ENCODE measurements at regions not wholly inside any gene's neighbourhood (a gene's known extent, or its start where the extent isn't known, plus 50 kb on each side); places are given as distances from the start of the nearest gene placed in this dataset.

- no peak for DNase-seq
Measured at GRCh38 chr3:90253131-90253530, 1145.7 kb downstream of the EPHA3 start.

- no peak for DNase-seq
Measured at GRCh38 chr3:90261481-90262433, 1154.3 kb downstream of the EPHA3 start.

Data from fibroblast of skin of right quadriceps (primary cell).